22Rv1 (cell line): ENCODE measurements at regions not wholly inside any gene's neighbourhood (a gene's known extent, or its start where the extent isn't known, plus 50 kb on each side); places are given as distances from the start of the nearest gene placed in this dataset.

Source experiments
- CTCF ChIP-seq: fragments of 450-650 bp; IDR thresholded peaks from 2 replicates; pipeline ENCODE4 v1.5.1; 2017; ENCODE audit warnings: mild to moderate bottlenecking
- ZFX ChIP-seq: fragments of 450-650 bp; IDR thresholded peaks from 2 replicates; pipeline ENCODE4 v1.6.1; 2017; ENCODE audit warnings: antibody characterized with exemption, borderline replicate concordance

GRCh38 chr10:129169115-129169514 is 297.9 kb upstream of the MGMT start:
- TF ChIP-seq CTCF, result no peak
- TF ChIP-seq ZFX, result no peak
